ENCODE measurements at regions not wholly inside any gene's neighbourhood (a gene's known extent, or its start where the extent isn't known, plus 50 kb on each side); places are given as distances from the start of the nearest gene placed in this dataset.

- intact Hi-C loops (cut with micrococcal nuclease; ENCODE audit: unreplicated experiment), result no loop called here
- H3K36me3 ChIP-seq (ENCODE audit: insufficient read depth, low read length, poor library complexity, severe bottlenecking), result no peaks in the 10 kb centered on the region
- POLR2A ChIA-PET (ENCODE audit: low non-redundant PET), result no interaction called here
- H3K9me3 ChIP-seq (ENCODE audit: low read depth, low read length, poor library complexity, severe bottlenecking), result no peaks in the 10 kb centered on the region
- TF ChIP-seq EZH2 (IDR thresholded peaks at IDR 0.05; ENCODE audit: borderline replicate concordance, low read depth, low read length, poor library complexity, severe bottlenecking) (no peak), CTCF (conservative IDR thresholded peaks at IDR 0.05; ENCODE audit: low read depth, low read length) (no peak)
- no peak for DNase-seq (ENCODE audit: low spot score)
- CTCF ChIA-PET, result no interaction called here
- H3K4me3 ChIP-seq (ENCODE audit: low read depth, low read length, poor library complexity, severe bottlenecking), result no peak overlapping the region
- H3K27ac ChIP-seq (ENCODE audit: low read depth, low read length, poor library complexity, severe bottlenecking), result no peak overlapping the region
- no TSS peak for BruUV-seq (replicated peaks)
- H3K27me3 ChIP-seq (replicated peaks; ENCODE audit: insufficient read depth, low read depth, low read length, poor library complexity), result no peaks in the 10 kb centered on the region
- H3K4me1 ChIP-seq (ENCODE audit: insufficient read depth, low read length, poor library complexity, severe bottlenecking), result no peaks in the 10 kb centered on the region
Observed at GRCh38 chr16:26189536-26189935, 497.8 kb downstream of the HS3ST4 start.

DNA sequence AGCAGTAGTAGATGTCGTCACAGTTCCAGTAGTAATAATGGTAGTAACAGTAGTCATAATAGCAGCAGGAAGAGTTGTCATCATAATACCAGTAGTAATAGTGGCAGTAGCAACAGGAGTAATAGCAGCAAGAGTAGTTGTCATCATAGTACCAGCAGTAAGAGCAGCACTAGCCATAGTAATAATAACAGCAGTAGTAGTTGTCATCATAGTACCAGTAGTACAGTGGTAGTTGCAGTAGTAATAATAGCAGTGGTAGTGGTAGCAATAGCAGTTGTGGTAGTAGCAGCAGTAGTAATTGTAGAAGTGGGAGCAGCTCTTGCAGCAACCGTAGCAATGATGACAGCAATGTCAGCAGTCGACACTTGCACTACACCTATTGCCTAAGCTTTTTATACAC lies 502.8 kb downstream of the HS3ST4 start:
- DNase-seq (ENCODE audit: low spot score), result no peak
- Histone ChIP-seq H3K27ac (ENCODE audit: low read depth, low read length, poor library complexity, severe bottlenecking) (no peak overlapping the region), H3K9me3 (ENCODE audit: low read depth, low read length, poor library complexity, severe bottlenecking) (no peaks in the 10 kb centered on the region), H3K27me3 (replicated peaks; ENCODE audit: insufficient read depth, low read depth, low read length, poor library complexity) (no peaks in the 10 kb centered on the region), H3K4me1 (ENCODE audit: insufficient read depth, low read length, poor library complexity, severe bottlenecking) (no peaks in the 10 kb centered on the region), H3K36me3 (ENCODE audit: insufficient read depth, low read length, poor library complexity, severe bottlenecking) (no peaks in the 10 kb centered on the region), H3K4me3 (ENCODE audit: low read depth, low read length, poor library complexity, severe bottlenecking) (no peak overlapping the region)
- TF ChIP-seq CTCF (conservative IDR thresholded peaks at IDR 0.05; ENCODE audit: low read depth, low read length), result no peak
- intact Hi-C loops (cut with micrococcal nuclease; ENCODE audit: unreplicated experiment), result no loop called here
- POLR2A ChIA-PET (ENCODE audit: low non-redundant PET), result no interaction called here
- CTCF ChIA-PET, result no interaction called here
- no TSS peak for BruUV-seq (replicated peaks)

DNA sequence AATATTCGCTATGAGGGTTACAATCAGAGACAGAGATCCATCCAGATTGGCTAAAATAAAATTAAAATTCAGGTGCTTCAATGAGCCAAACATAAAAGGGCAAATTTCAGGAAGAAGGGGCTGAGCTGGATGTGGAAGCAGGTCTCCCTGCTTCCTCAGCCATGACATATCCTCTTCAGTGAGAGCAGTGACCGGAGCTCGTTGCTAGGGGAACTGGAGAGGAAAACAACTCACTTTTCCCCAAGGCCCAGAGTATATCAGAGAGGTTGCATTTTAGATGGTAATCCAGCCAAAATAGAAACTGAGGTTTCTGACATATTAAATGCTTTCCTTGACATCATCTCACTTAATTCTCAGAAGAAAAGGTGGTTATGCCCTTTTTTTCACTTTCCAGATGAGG lies 503.5 kb downstream of the HS3ST4 start:
- H3K27me3 ChIP-seq (replicated peaks; ENCODE audit: insufficient read depth, low read depth, low read length, poor library complexity), result no peaks in the 10 kb centered on the region
- no peaks in the 10 kb centered on the region for H3K36me3 ChIP-seq (ENCODE audit: insufficient read depth, low read length, poor library complexity, severe bottlenecking)
- no peak for TF ChIP-seq CTCF (conservative IDR thresholded peaks at IDR 0.05; ENCODE audit: low read depth, low read length)
- no peak for TF ChIP-seq EZH2 (IDR thresholded peaks at IDR 0.05; ENCODE audit: borderline replicate concordance, low read depth, low read length, poor library complexity, severe bottlenecking)
- intact Hi-C loops (cut with micrococcal nuclease; ENCODE audit: unreplicated experiment), result no loop called here
- H3K4me1 ChIP-seq (ENCODE audit: insufficient read depth, low read length, poor library complexity, severe bottlenecking), result no peaks in the 10 kb centered on the region
- no peaks in the 10 kb centered on the region for H3K9me3 ChIP-seq (ENCODE audit: low read depth, low read length, poor library complexity, severe bottlenecking)
- ChIA-PET CTCF (no interaction called here), POLR2A (ENCODE audit: low non-redundant PET) (no interaction called here)
- no peak for DNase-seq (ENCODE audit: low spot score)
- no peak overlapping the region for H3K4me3 ChIP-seq (ENCODE audit: low read depth, low read length, poor library complexity, severe bottlenecking)
- no peak overlapping the region for H3K27ac ChIP-seq (ENCODE audit: low read depth, low read length, poor library complexity, severe bottlenecking)
- BruUV-seq (replicated peaks), result no TSS peak
